ENCODE measurements at regions not wholly inside any gene's neighbourhood (a gene's known extent, or its start where the extent isn't known, plus 50 kb on each side); places are given as distances from the start of the nearest gene placed in this dataset.

- Histone ChIP-seq H3K36me3 (no peaks in the 10 kb centered on the region), H3K4me1 (ENCODE audit: control insufficient read depth in 1 of 2, low read depth in 2 of 2) (no peaks in the 10 kb centered on the region), H3K27me3 (replicated peaks; ENCODE audit: insufficient read depth) (no peaks in the 10 kb centered on the region), H3K9me3 (no peaks in the 10 kb centered on the region), H3K4me3 (no peak overlapping the region), H3K27ac (peak overlapping the region in 1 of 2 donors; percentile 15)
- no peak for TF ChIP-seq CTCF (IDR thresholded peaks at IDR 0.05)
- DNase-seq (ENCODE audit: low spot score) = no peak
- ATAC-seq (ENCODE audit: insufficient number of reproducible peaks, low FRiP score, low read depth) = no peak
These were observed 254.0 kb downstream of the MEIS1 start for GRCh38 chr2:66688951-66689350.

- H3K4me3 ChIP-seq = no peak overlapping the region
- H3K36me3 ChIP-seq = no peaks in the 10 kb centered on the region
- DNase-seq (ENCODE audit: low spot score) (no peak), ATAC-seq (ENCODE audit: insufficient number of reproducible peaks, low FRiP score, low read depth) (no peak)
- no peak for TF ChIP-seq CTCF (IDR thresholded peaks at IDR 0.05)
- H3K27me3 ChIP-seq (replicated peaks; ENCODE audit: insufficient read depth) = no peaks in the 10 kb centered on the region
- H3K4me1 ChIP-seq (ENCODE audit: control insufficient read depth in 1 of 2, low read depth in 2 of 2) = no peaks in the 10 kb centered on the region
- H3K27ac ChIP-seq = peak overlapping the region in 1 of 2 donors; percentile 15
- no peaks in the 10 kb centered on the region for H3K9me3 ChIP-seq
These were observed 254.6 kb downstream of the MEIS1 start for GRCh38 chr2:66689456-66690051.

GRCh38 chr2:66691031-66691965 lies 256.4 kb downstream of the MEIS1 start:
- Histone ChIP-seq H3K4me1 (ENCODE audit: control insufficient read depth in 1 of 2, low read depth in 2 of 2) (no peaks in the 10 kb centered on the region), H3K9me3 (no peaks in the 10 kb centered on the region), H3K36me3 (no peaks in the 10 kb centered on the region), H3K27ac (peak overlapping the region in 1 of 2 donors; percentile 39), H3K27me3 (replicated peaks; ENCODE audit: insufficient read depth) (no peaks in the 10 kb centered on the region), H3K4me3 (no peak overlapping the region)
- no peak for ATAC-seq (ENCODE audit: insufficient number of reproducible peaks, low FRiP score, low read depth)
- TF ChIP-seq CTCF (IDR thresholded peaks at IDR 0.05) = no peak
- no peak for DNase-seq (ENCODE audit: low spot score)

GRCh38 chr2:66692521-66693054 lies 257.7 kb downstream of the MEIS1 start:
- Histone ChIP-seq H3K4me3 (no peak overlapping the region), H3K36me3 (no peaks in the 10 kb centered on the region), H3K27ac (no peak overlapping the region), H3K4me1 (ENCODE audit: control insufficient read depth in 1 of 2, low read depth in 2 of 2) (no peaks in the 10 kb centered on the region), H3K27me3 (replicated peaks; ENCODE audit: insufficient read depth) (no peaks in the 10 kb centered on the region), H3K9me3 (no peaks in the 10 kb centered on the region)
- no peak for TF ChIP-seq CTCF (IDR thresholded peaks at IDR 0.05)
- ATAC-seq (ENCODE audit: insufficient number of reproducible peaks, low FRiP score, low read depth) (no peak), DNase-seq (ENCODE audit: low spot score) (no peak)
